ENCODE measurements at regions not wholly inside any gene's neighbourhood (a gene's known extent, or its start where the extent isn't known, plus 50 kb on each side); places are given as distances from the start of the nearest gene placed in this dataset.
"Not testable (repeated sequence)": the region's sequence is repeated elsewhere in the genome, so short reads cannot be mapped to it uniquely, and the experiment has no call there.

GRCh38 chr14:106662936-106663550 lies 1136.7 kb downstream of the TMEM121 start:
- no peaks in the 10 kb centered on the region for H3K9me3 ChIP-seq
- H3K27me3 ChIP-seq = no peaks in the 10 kb centered on the region
- TF ChIP-seq CTCF (IDR thresholded peaks at IDR 0.05) = no peak
- TF ChIP-seq POLR2A (IDR thresholded peaks at IDR 0.05) = no peak
- no peak for TF ChIP-seq POLR2AphosphoS5 (IDR thresholded peaks at IDR 0.05; ENCODE audit: insufficient read depth in 1 of 2, low read depth in 1 of 2)
- no peaks in the 10 kb centered on the region for H3K4me1 ChIP-seq
- no peak for DNase-seq (ENCODE audit: extremely low spot score in 2 of 2)
- no peak overlapping the region for H3K27ac ChIP-seq
- intact Hi-C loops (cut with DNase I) = no loop called here
- H3K36me3 ChIP-seq = no peaks in the 10 kb centered on the region
- no peak overlapping the region for H3K4me3 ChIP-seq

- not testable (repeated sequence) for H3K27me3 ChIP-seq
Observed at GRCh38 chr14:106663805-106664410, 1137.5 kb downstream of the TMEM121 start.

GRCh38 chr14:106665814-106666213 lies 1139.4 kb downstream of the TMEM121 start:
- Histone ChIP-seq H3K27me3 (no peaks in the 10 kb centered on the region), H3K9me3 (no peaks in the 10 kb centered on the region), H3K4me3 (no peak overlapping the region), H3K27ac (no peak overlapping the region), H3K4me1 (no peaks in the 10 kb centered on the region), H3K36me3 (no peaks in the 10 kb centered on the region)
- no peak for TF ChIP-seq CTCF (IDR thresholded peaks at IDR 0.05)
- no peak for TF ChIP-seq POLR2A (IDR thresholded peaks at IDR 0.05)
- no peak for TF ChIP-seq POLR2AphosphoS5 (IDR thresholded peaks at IDR 0.05; ENCODE audit: insufficient read depth in 1 of 2, low read depth in 1 of 2)
- intact Hi-C loops (cut with DNase I) = no loop called here
- DNase-seq (ENCODE audit: extremely low spot score in 2 of 2) = no peak

More at GRCh38 chr14:106663805-106664410, 1137.5 kb downstream of the TMEM121 start:
- H3K9me3 ChIP-seq; intact Hi-C loops (cut with DNase I); H3K36me3 ChIP-seq; H3K4me1 ChIP-seq; DNase-seq (ENCODE audit: extremely low spot score in 2 of 2); H3K27ac ChIP-seq; H3K4me3 ChIP-seq: not testable (repeated sequence)

GRCh38 chr14:106666341-106666740 lies 1140.0 kb downstream of the TMEM121 start:
- no peak overlapping the region for H3K4me3 ChIP-seq
- intact Hi-C loops (cut with DNase I) = no loop called here
- no peaks in the 10 kb centered on the region for H3K27me3 ChIP-seq
- H3K36me3 ChIP-seq = no peaks in the 10 kb centered on the region
- no peak overlapping the region for H3K27ac ChIP-seq
- DNase-seq (ENCODE audit: extremely low spot score in 2 of 2) = no peak
- TF ChIP-seq POLR2AphosphoS5 (IDR thresholded peaks at IDR 0.05; ENCODE audit: insufficient read depth in 1 of 2, low read depth in 1 of 2) = no peak
- TF ChIP-seq POLR2A (IDR thresholded peaks at IDR 0.05) = no peak
- TF ChIP-seq CTCF (IDR thresholded peaks at IDR 0.05) = no peak
- H3K9me3 ChIP-seq = no peaks in the 10 kb centered on the region
- H3K4me1 ChIP-seq = no peaks in the 10 kb centered on the region

GRCh38 chr14:106670011-106670410 lies 1143.6 kb downstream of the TMEM121 start:
- TF ChIP-seq CTCF (IDR thresholded peaks at IDR 0.05) (no peak), POLR2AphosphoS5 (IDR thresholded peaks at IDR 0.05; ENCODE audit: insufficient read depth in 1 of 2, low read depth in 1 of 2) (no peak), POLR2A (IDR thresholded peaks at IDR 0.05) (no peak)
- no peaks in the 10 kb centered on the region for H3K9me3 ChIP-seq
- no peak for DNase-seq (ENCODE audit: extremely low spot score in 2 of 2)
- H3K4me1 ChIP-seq = no peaks in the 10 kb centered on the region
- intact Hi-C loops (cut with DNase I) = no loop called here
- H3K4me3 ChIP-seq = no peak overlapping the region
- no peak overlapping the region for H3K27ac ChIP-seq
- H3K27me3 ChIP-seq = no peaks in the 10 kb centered on the region
- no peaks in the 10 kb centered on the region for H3K36me3 ChIP-seq

GRCh38 chr14:106674093-106674492 lies 1147.7 kb downstream of the TMEM121 start:
- H3K4me3 ChIP-seq; H3K4me1 ChIP-seq; DNase-seq (ENCODE audit: extremely low spot score in 2 of 2); H3K27ac ChIP-seq; intact Hi-C loops (cut with DNase I); H3K27me3 ChIP-seq; H3K9me3 ChIP-seq; H3K36me3 ChIP-seq: not testable (repeated sequence)

GRCh38 chr14:106674509-106675125 lies 1148.2 kb downstream of the TMEM121 start:
- H3K27me3 ChIP-seq; H3K9me3 ChIP-seq; H3K4me3 ChIP-seq; H3K36me3 ChIP-seq; intact Hi-C loops (cut with DNase I); H3K27ac ChIP-seq; DNase-seq (ENCODE audit: extremely low spot score in 2 of 2); H3K4me1 ChIP-seq: not testable (repeated sequence)

GRCh38 chr14:106675716-106676115 lies 1149.3 kb downstream of the TMEM121 start:
- DNase-seq (ENCODE audit: extremely low spot score in 2 of 2); H3K27ac ChIP-seq; H3K4me1 ChIP-seq; H3K36me3 ChIP-seq; H3K9me3 ChIP-seq; intact Hi-C loops (cut with DNase I); H3K27me3 ChIP-seq; H3K4me3 ChIP-seq: not testable (repeated sequence)
